ENCODE measurements at regions not wholly inside any gene's neighbourhood (a gene's known extent, or its start where the extent isn't known, plus 50 kb on each side); places are given as distances from the start of the nearest gene placed in this dataset.

GRCh38 chr9:78777747-78778146 is 480.8 kb downstream of the PSAT1 start:
- TF ChIP-seq POLR2A (IDR thresholded peaks at IDR 0.05) (no peak), CTCF (IDR thresholded peaks at IDR 0.05) (no peak), POLR2AphosphoS5 (IDR thresholded peaks at IDR 0.05) (no peak)

Data from transverse colon (tissue), 4 donors.